Anterior cingulate cortex (tissue), 58 donors: ENCODE measurements at regions not wholly inside any gene's neighbourhood (a gene's known extent, or its start where the extent isn't known, plus 50 kb on each side); places are given as distances from the start of the nearest gene placed in this dataset.

Experiments used
- DNase-seq, 58 donors: peaks; one replicate each; lab custom pipeline; 2025; lab: John Stamatoyannopoulos, UW

GRCh38 chr18:22879293-22879692, 53.8 kb upstream of the RBBP8 start:
- DNase-seq, result no peak

- DNase-seq, result no peak
Observed at GRCh38 chr18:22882084-22882483, 51.0 kb upstream of the RBBP8 start.

GRCh38 chr18:22883179-22883578, 49.9 kb upstream of the RBBP8 start:
- DNase-seq, result no peak
